Adrenal gland (tissue), 9 donors: ENCODE measurements at regions not wholly inside any gene's neighbourhood (a gene's known extent, or its start where the extent isn't known, plus 50 kb on each side); places are given as distances from the start of the nearest gene placed in this dataset.
"Not testable (repeated sequence)": the region's sequence is repeated elsewhere in the genome, so short reads cannot be mapped to it uniquely, and the experiment has no call there.

ENCODE experiments used
- DNase-seq, 7 donors: peaks; one replicate each; pipeline ENCODE4 v3.0.0-alpha.2; 2019 to 2020
- H3K27ac ChIP-seq, 5 donors: fragments of 200-600 bp; sonication (generic) in 4 of 5; 1 replicate in 3 of 5; 2 replicates in 2 of 5; pipeline versions ENCODE4 v1.5.1 to v1.8.0; 2016 to 2020; ENCODE audit warnings: mild to moderate bottlenecking in 1 of 5
- H3K27me3 ChIP-seq: fragments of 200-600 bp; 2 replicates; pipeline ENCODE4 v1.8.0; 2021
- H3K36me3 ChIP-seq, 2 donors: fragments of 200-600 bp; replicated peaks in 1 of 2; 1 replicate in 1 of 2; 2 replicates in 1 of 2; pipeline versions ENCODE4 v1.5.1 to v1.8.0; 2018 to 2022
- H3K4me1 ChIP-seq, 2 donors: fragments of 200-600 bp; replicated peaks in 1 of 2; 1 replicate in 1 of 2; 2 replicates in 1 of 2; pipeline versions ENCODE4 v1.5.1 to v1.8.0; 2018 to 2021
- H3K4me3 ChIP-seq, 4 donors: fragments of 200-600 bp; sonication (generic) in 3 of 4; one replicate each; pipeline ENCODE4 v1.5.1; 2016 to 2018
- H3K9me3 ChIP-seq, 3 donors: fragments of 200-600 bp; sonication (generic) in 1 of 3; replicated peaks in 1 of 3; 1 replicate in 2 of 3; 2 replicates in 1 of 3; pipeline versions ENCODE4 v1.5.1 to v1.8.0; 2016 to 2021
- POLR2A ChIP-seq, 2 donors: fragments of 450-650 bp; IDR thresholded peaks; one replicate each; pipeline ENCODE4 v1.6.1; 2017; ENCODE audit warnings: antibody characterized with exemption in 2 of 2, mild to moderate bottlenecking in 2 of 2, moderate library complexity in 1 of 2
- WGBS, 4 donors: extraction: QIAGEN DNeasy Blood & Tissue Kit in 2 of 4; methylation state at CpG; one replicate each; pipeline versions ENCODE4 v1.1.5 to v1.1.7; 2013 to 2017; 5-methylcytosine and 5-hydroxymethylcytosine counted together
- intact Hi-C, 2 donors: fragments of 100-400 bp; cut with DNase I; formaldehyde crosslinking; loops; one replicate each; pipeline versions ENCODE4 v1.14.1 to v1.15.0; 2022 to 2023
- TF ChIP-seq, protein P1 (sequence below), 6 experiments: fragments of 450-650 bp in 4 of 6; fragments of 200-600 bp in 2 of 6; sonication (generic) in 1 of 6; IDR thresholded peaks; 1 replicate in 5 of 6; 2 replicates in 1 of 6; pipeline versions ENCODE4 v1.5.1 to v1.8.0; 2016 to 2021; ENCODE audit warnings: antibody characterized with exemption in 6 of 6, mild to moderate bottlenecking in 2 of 6, moderate library complexity in 1 of 6
- donor health status: healthy with polysubstance abuse.
- donor health status: Bipolar disorder and iron deficiency.
- donor health status: DM: yes; HTN: yes; CAD: no.
- donor health status: DM: no; HTN: no; CAD: no.
- donor health status: DM: no; HTN: no; CAD: no.

GRCh38 chr13:76296751-76297150, 589.5 kb downstream of the KCTD12 start:
- no peaks in the 10 kb centered on the region for H3K4me1 ChIP-seq
- no peaks in the 10 kb centered on the region for H3K27me3 ChIP-seq
- TF ChIP-seq, protein P1, sequence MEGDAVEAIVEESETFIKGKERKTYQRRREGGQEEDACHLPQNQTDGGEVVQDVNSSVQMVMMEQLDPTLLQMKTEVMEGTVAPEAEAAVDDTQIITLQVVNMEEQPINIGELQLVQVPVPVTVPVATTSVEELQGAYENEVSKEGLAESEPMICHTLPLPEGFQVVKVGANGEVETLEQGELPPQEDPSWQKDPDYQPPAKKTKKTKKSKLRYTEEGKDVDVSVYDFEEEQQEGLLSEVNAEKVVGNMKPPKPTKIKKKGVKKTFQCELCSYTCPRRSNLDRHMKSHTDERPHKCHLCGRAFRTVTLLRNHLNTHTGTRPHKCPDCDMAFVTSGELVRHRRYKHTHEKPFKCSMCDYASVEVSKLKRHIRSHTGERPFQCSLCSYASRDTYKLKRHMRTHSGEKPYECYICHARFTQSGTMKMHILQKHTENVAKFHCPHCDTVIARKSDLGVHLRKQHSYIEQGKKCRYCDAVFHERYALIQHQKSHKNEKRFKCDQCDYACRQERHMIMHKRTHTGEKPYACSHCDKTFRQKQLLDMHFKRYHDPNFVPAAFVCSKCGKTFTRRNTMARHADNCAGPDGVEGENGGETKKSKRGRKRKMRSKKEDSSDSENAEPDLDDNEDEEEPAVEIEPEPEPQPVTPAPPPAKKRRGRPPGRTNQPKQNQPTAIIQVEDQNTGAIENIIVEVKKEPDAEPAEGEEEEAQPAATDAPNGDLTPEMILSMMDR (IDR thresholded peaks at IDR 0.05) = no peak
- TF ChIP-seq POLR2A (IDR thresholded peaks at IDR 0.05) = no peak
- no peaks in the 10 kb centered on the region for H3K9me3 ChIP-seq
- no peak for DNase-seq
- intact Hi-C loops = no loop called here
- no peak overlapping the region for H3K4me3 ChIP-seq
- no peak overlapping the region for H3K27ac ChIP-seq
- no peaks in the 10 kb centered on the region for H3K36me3 ChIP-seq
- WGBS, 4 donors = 71 to 86% (median 78%) methylated on average over 4 of the region's 4 CpGs

- H3K27ac ChIP-seq, H3K27me3 ChIP-seq, H3K4me1 ChIP-seq, H3K9me3 ChIP-seq, intact Hi-C loops, DNase-seq, H3K36me3 ChIP-seq, H3K4me3 ChIP-seq: not testable (repeated sequence)
- 92 to 96% (median 94%) methylated on average over 4 to 25 of the region's 25 CpGs for WGBS, 4 donors
These were observed 591.2 kb downstream of the KCTD12 start for GRCh38 chr13:76295020-76295419.

DNA sequence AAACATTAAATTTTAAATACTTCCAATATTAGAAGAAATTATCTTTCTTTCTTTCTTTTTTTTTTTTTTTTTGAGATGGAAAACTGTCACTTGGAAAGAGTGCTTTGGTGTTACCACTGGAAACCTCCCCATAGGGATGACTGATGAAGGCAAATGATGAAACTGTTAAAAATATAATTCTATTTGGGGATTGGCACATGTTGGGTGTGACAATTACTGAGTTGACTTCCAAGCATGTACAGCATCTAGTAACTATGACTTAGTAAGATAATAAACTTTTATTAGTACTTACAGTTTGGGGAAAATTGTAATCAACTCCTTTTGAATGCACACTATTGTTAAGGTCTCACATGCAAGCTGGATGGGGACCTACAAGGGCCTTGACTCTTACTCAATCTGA, 592.5 kb downstream of the KCTD12 start:
- intact Hi-C loops = no loop called here
- TF ChIP-seq, protein P1 (IDR thresholded peaks at IDR 0.05) = no peak
- TF ChIP-seq POLR2A (IDR thresholded peaks at IDR 0.05) = no peak
- H3K36me3 ChIP-seq = no peaks in the 10 kb centered on the region
- no peaks in the 10 kb centered on the region for H3K4me1 ChIP-seq
- H3K27ac ChIP-seq = no peak overlapping the region
- no peak overlapping the region for H3K4me3 ChIP-seq
- no peak for DNase-seq
- no peaks in the 10 kb centered on the region for H3K27me3 ChIP-seq
- H3K9me3 ChIP-seq = no peaks in the 10 kb centered on the region

- H3K4me1 ChIP-seq = no peaks in the 10 kb centered on the region
- H3K27ac ChIP-seq = no peak overlapping the region
- H3K36me3 ChIP-seq = no peaks in the 10 kb centered on the region
- H3K27me3 ChIP-seq = no peaks in the 10 kb centered on the region
- no peak for DNase-seq
- WGBS, 4 donors = 15 to 25% (median 19%) methylated on average over 1 of the region's 1 CpG
- intact Hi-C loops = no loop called here
- no peak overlapping the region for H3K4me3 ChIP-seq
- TF ChIP-seq, protein P1 (IDR thresholded peaks at IDR 0.05) = no peak
- no peak for TF ChIP-seq POLR2A (IDR thresholded peaks at IDR 0.05)
- no peaks in the 10 kb centered on the region for H3K9me3 ChIP-seq
These were observed 592.9 kb downstream of the KCTD12 start for GRCh38 chr13:76293346-76293745.

GRCh38 chr13:76292726-76293125, 593.5 kb downstream of the KCTD12 start:
- Histone ChIP-seq H3K36me3 (no peaks in the 10 kb centered on the region), H3K4me1 (no peaks in the 10 kb centered on the region), H3K4me3 (no peak overlapping the region), H3K27ac (no peak overlapping the region), H3K9me3 (no peaks in the 10 kb centered on the region), H3K27me3 (no peaks in the 10 kb centered on the region)
- 83 to 89% (median 86%) methylated on average over 3 of the region's 3 CpGs for WGBS, 4 donors
- no peak for DNase-seq
- intact Hi-C loops = no loop called here
- TF ChIP-seq, protein P1 (IDR thresholded peaks at IDR 0.05) = no peak
- TF ChIP-seq POLR2A (IDR thresholded peaks at IDR 0.05) = no peak
